Dendritic cell treated with granulocyte-macrophage colony-stimulating factor and Interleukin-4, amounts not matched to agents 40 ng/mL and 50 ng/mL, for 4 days (primary cell): ENCODE measurements at regions not wholly inside any gene's neighbourhood (a gene's known extent, or its start where the extent isn't known, plus 50 kb on each side); places are given as distances from the start of the nearest gene placed in this dataset.
"Not testable (repeated sequence)": the region's sequence is repeated elsewhere in the genome, so short reads cannot be mapped to it uniquely, and the experiment has no call there.

ENCODE experiments used
- H3K27ac Mint-ChIP-seq: one replicate; pipeline ENCODE4 v1.8.0; 2022; ENCODE audit warnings: mild to moderate bottlenecking, mixed read lengths
- H3K27me3 Mint-ChIP-seq: one replicate; pipeline ENCODE4 v1.8.0; 2022; ENCODE audit warnings: mild to moderate bottlenecking, mixed read lengths
- H3K36me3 Mint-ChIP-seq: one replicate; pipeline ENCODE4 v1.8.0; 2022; ENCODE audit warnings: low read depth, mixed read lengths
- H3K4me1 Mint-ChIP-seq: one replicate; pipeline ENCODE4 v1.8.0; 2022; ENCODE audit warnings: low read depth, mixed read lengths
- H3K4me3 Mint-ChIP-seq: one replicate; pipeline ENCODE4 v1.8.0; 2022; ENCODE audit warnings: mild to moderate bottlenecking, moderate library complexity, mixed read lengths
- H3K9me3 Mint-ChIP-seq: one replicate; pipeline ENCODE4 v1.8.0; 2022; ENCODE audit warnings: mixed read lengths
- intact Hi-C: fragments of 100-400 bp; cut with micrococcal nuclease; formaldehyde crosslinking; loops from one replicate; pipeline ENCODE4 v1.15.0; 2022

DNA sequence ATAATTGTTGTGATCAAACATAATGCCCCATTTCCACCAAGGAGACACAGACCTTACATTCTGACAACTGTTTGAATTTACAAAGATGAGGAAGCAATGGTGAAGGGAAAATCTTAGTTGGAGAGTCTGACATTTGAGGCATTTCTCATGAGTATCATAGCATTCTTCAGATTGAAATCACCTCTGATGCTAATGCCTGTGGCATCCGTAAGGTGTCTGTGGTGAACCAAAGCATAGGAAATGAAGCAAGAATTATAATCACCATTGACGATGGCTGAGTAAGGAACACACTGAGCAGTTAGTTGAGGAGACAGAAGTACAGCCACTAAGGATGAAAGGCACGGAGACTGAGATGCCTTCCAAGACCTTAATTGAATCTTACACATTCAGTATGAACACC is 575.7 kb downstream of the TRIML1 start:
- no peaks in the 10 kb centered on the region for H3K27me3 Mint-ChIP-seq
- peaks cover 9% of the 10 kb centered on the region for H3K9me3 Mint-ChIP-seq
- H3K4me3 Mint-ChIP-seq: no peak overlapping the region
- H3K27ac Mint-ChIP-seq: no peak overlapping the region
- H3K36me3 Mint-ChIP-seq: no peaks in the 10 kb centered on the region
- intact Hi-C loops: no loop called here
- no peaks in the 10 kb centered on the region for H3K4me1 Mint-ChIP-seq

DNA sequence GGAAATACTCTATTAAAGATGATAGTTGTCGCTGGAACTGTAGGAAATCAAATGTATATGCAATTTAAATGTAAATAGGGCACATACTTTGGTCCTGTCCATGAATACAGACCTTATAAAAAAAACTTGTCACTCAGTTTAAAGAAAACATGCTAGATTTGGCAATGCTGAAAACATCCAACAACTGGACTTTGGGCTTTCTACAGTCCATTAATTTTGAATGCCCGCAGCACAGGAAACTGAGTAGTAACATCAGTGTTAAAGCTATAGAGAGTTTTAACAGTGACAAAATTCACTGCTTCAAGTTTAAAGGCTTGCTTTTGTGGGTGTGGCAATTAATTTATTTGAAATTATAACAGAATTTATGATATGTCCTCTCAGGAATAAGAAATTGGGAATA is 578.4 kb downstream of the TRIML1 start:
- no peak overlapping the region for H3K4me3 Mint-ChIP-seq
- no peaks in the 10 kb centered on the region for H3K4me1 Mint-ChIP-seq
- intact Hi-C loops: no loop called here
- H3K9me3 Mint-ChIP-seq: peaks cover 30% of the 10 kb centered on the region
- H3K27ac Mint-ChIP-seq: no peak overlapping the region
- no peaks in the 10 kb centered on the region for H3K36me3 Mint-ChIP-seq
- H3K27me3 Mint-ChIP-seq: no peaks in the 10 kb centered on the region

DNA sequence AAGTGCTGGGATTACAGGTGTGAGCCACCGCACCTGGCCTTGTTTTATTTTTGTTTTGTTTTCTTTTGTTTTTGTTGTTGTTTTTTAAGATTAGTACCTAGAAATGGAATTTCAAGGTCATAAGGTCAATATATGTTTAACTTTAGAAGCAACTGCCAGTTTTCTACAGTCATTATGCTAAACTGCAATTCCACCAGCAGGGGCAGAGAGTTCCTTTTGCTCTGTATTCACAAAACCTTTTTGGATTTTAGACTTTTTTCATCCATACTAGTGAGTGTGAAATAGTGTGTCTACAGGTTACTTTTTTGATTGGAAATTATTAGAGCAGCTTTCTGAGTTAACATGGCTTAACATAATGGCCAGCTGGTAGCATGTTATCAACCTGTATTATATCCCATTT is 580.6 kb downstream of the TRIML1 start:
- H3K27me3 Mint-ChIP-seq: no peaks in the 10 kb centered on the region
- no peaks in the 10 kb centered on the region for H3K4me1 Mint-ChIP-seq
- intact Hi-C loops: no loop called here
- H3K4me3 Mint-ChIP-seq: no peak overlapping the region
- H3K27ac Mint-ChIP-seq: no peak overlapping the region
- H3K36me3 Mint-ChIP-seq: no peaks in the 10 kb centered on the region
- peaks cover 30% of the 10 kb centered on the region for H3K9me3 Mint-ChIP-seq

DNA sequence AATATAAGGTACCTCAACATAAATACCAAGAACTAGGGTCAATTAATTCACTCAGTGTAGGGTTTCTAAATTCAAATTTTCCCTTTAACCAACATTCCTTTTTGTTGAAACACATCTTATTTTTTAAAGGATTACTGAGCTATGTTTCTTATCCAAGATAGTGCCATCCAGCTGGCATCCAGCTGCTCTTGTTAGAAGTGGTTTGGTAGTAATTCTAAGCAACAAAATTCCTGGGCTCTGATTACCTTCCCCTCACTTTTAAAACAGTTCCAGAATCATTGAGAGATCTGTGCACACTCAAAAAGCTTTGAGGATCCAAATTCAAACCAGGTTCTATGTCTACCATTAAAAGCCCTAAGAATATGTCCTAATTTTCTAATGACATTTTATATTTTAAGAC is 583.7 kb downstream of the TRIML1 start:
- Mint-ChIP-seq H3K27me3 (no peaks in the 10 kb centered on the region), H3K4me3 (no peak overlapping the region), H3K4me1 (no peaks in the 10 kb centered on the region), H3K27ac (no peak overlapping the region), H3K9me3 (peaks cover 30% of the 10 kb centered on the region), H3K36me3 (no peaks in the 10 kb centered on the region)
- intact Hi-C loops: no loop called here

DNA sequence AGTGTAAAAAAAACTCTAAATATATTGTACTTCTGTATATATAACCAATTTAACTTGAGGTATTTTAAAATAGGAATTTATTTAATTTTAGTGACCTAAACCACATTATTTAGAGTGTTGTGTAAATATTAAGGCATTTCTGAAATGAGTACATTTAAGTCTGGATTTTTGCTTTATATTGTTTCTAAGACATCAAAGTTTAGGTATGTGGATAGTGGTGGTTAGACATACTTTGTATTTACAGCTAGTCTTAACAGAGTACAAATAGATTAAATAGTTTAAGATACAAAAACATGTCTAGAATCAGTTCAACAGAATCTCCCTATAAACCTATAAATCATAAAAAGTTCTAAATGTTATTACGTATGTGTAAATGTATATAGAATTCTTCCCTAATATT is 588.5 kb downstream of the TRIML1 start:
- H3K27ac Mint-ChIP-seq: no peak overlapping the region
- H3K27me3 Mint-ChIP-seq: no peaks in the 10 kb centered on the region
- H3K36me3 Mint-ChIP-seq: no peaks in the 10 kb centered on the region
- no peak overlapping the region for H3K4me3 Mint-ChIP-seq
- no peaks in the 10 kb centered on the region for H3K4me1 Mint-ChIP-seq
- intact Hi-C loops: no loop called here
- peaks cover 36% of the 10 kb centered on the region for H3K9me3 Mint-ChIP-seq

DNA sequence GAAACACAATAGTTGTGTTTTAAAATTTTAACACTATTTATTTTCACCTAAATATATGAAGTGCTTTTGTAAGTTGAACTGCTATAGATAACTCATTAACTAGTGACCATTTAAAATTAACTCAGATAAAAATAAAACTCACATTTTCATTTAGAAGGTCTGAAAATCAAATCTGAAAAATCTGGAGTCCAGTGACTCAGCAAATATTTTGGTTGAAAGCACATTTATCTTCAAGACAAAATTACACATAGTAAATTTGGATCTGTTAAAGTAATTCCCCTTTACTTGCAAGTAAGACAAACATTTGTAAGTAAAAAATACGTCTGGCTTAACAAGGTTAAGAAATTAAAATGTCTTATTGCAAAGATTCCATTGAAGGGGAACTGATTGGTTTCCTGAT is 589.1 kb downstream of the TRIML1 start:
- Mint-ChIP-seq H3K9me3 (peaks cover 41% of the 10 kb centered on the region), H3K27me3 (no peaks in the 10 kb centered on the region), H3K36me3 (no peaks in the 10 kb centered on the region), H3K27ac (no peak overlapping the region), H3K4me1 (no peaks in the 10 kb centered on the region), H3K4me3 (no peak overlapping the region)
- intact Hi-C loops: no loop called here

DNA sequence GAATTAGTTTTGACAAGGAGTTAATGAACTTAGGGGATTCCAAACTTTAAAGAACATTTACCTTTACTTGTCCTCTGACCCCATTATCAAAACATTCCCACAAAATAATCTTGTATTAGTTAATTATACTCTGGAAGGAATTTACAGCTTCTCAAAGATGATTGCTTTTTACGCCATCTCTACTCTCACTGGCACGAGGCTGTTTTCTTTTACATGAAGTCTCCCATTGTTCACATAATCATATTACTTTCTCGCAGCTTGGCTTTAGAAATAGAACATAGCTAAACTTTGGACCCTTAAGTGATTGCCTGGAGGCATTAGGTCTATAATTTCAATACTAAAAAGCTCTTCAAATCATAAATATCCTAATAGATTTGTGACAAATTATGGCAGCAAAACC is 592.9 kb downstream of the TRIML1 start:
- intact Hi-C loops: no loop called here
- H3K36me3 Mint-ChIP-seq: no peaks in the 10 kb centered on the region

DNA sequence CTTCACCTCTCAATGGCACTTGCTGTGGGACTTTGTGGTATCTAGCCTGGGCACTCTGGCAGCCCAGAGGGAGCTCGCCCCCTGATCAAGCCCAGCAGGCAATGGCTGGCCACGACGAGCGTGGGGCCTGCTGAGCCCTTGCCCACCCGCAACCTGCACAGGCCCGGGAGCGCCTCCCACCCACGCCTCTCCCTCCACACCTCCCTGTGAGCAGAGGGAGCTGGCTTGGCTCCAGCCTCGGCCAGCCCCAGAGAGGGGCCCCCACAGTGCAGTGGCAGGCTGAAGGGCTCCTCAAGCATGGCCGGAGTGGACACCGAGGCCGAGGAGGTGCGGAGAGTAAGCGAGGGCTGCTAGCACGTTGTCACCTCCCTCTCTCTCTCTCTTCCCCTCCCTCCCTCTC is 595.8 kb downstream of the TRIML1 start:
- Mint-ChIP-seq H3K4me3 (no peak overlapping the region), H3K9me3 (peaks cover 45% of the 10 kb centered on the region), H3K27me3 (no peaks in the 10 kb centered on the region), H3K27ac (no peak overlapping the region), H3K36me3 (no peaks in the 10 kb centered on the region), H3K4me1 (no peaks in the 10 kb centered on the region)
- intact Hi-C loops: no loop called here

More for the DNA sequence above, 592.9 kb downstream of the TRIML1 start:
- peaks cover 53% of the 10 kb centered on the region for H3K9me3 Mint-ChIP-seq
- H3K27me3 Mint-ChIP-seq: no peaks in the 10 kb centered on the region
- no peak overlapping the region for H3K27ac Mint-ChIP-seq
- H3K4me1 Mint-ChIP-seq: no peaks in the 10 kb centered on the region
- no peak overlapping the region for H3K4me3 Mint-ChIP-seq

DNA sequence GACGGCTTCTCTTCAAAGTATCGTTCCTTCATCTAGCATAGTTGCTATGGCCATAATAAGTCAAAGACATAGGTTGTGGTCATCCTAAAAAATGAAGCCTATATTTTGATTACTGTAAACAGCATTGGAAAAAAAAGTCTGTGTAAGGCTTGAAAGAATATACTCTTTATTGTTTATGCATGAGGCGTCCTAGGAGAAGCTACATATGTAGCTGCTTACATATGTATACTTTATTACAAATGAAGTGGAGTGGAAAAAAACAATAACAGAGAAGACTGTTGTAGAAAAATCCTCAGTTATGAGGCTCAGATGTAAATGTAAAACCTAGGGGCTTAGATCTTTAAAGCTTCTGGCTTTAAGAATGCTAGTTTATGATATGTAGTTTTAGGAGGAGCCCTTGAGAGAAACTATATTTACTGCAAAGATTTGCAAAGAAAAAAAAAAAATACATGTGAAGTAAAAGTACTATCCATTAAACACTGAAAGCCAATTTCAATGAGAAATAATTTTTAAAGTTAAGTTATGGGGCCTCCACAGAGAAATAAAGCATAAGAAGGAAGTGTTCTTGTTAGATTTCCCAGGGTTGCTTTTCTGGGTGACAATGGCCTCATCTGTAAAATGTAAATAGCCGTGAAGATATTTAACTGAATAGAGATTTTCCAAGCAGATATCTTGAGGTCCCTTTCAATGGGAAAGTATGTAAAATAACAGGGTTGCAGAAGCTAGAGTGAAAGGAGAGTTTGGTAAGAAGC is 598.2 kb downstream of the TRIML1 start:
- Mint-ChIP-seq H3K27ac (no peak overlapping the region), H3K4me1 (no peaks in the 10 kb centered on the region), H3K9me3 (peaks cover 26% of the 10 kb centered on the region), H3K36me3 (no peaks in the 10 kb centered on the region), H3K4me3 (no peak overlapping the region), H3K27me3 (no peaks in the 10 kb centered on the region)
- intact Hi-C loops: no loop called here

DNA sequence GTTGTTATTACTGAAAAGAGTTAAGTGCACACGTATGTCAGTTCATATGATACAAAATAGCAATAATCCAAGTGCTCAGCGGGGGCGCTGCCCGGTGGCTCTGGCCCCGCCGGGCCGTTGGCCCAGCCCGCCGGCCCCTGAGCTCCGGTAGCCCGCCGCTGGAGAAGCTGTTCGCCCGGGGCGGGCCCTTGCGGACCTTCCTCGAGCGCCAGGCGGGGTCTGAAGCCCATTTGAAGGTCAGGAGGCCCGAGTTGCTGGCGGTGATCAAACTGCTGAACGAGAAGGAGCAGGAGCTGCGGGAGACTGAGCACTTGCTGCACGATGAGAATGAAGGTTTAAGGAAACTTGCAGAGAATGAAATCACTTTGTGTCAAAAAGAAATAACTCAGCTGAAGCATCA is 599.0 kb downstream of the TRIML1 start:
- intact Hi-C loops, H3K4me3 Mint-ChIP-seq, H3K27me3 Mint-ChIP-seq, H3K27ac Mint-ChIP-seq, H3K4me1 Mint-ChIP-seq, H3K36me3 Mint-ChIP-seq: not testable (repeated sequence)
- peaks cover 21% of the 10 kb centered on the region for H3K9me3 Mint-ChIP-seq

DNA sequence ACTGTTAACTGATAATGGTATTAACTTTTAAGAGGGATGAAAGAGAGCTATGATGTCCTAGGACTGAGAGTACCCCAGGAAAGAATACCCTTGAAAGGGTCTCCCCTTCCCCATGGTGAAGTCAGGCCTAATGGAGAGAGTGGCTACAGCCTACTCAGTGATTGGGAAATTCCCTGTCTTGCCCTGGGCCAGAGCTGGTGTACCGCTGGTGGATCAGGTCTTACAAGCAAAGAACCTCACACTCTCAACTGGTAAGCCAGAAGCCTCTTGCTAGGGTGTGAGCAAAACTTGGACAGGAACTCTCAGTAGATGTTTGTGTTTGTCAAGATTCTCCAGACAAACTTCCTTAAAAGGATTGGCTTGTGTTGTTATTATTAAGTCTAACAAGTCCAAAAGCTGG is 600.9 kb downstream of the TRIML1 start:
- peaks cover 15% of the 10 kb centered on the region for H3K9me3 Mint-ChIP-seq

DNA sequence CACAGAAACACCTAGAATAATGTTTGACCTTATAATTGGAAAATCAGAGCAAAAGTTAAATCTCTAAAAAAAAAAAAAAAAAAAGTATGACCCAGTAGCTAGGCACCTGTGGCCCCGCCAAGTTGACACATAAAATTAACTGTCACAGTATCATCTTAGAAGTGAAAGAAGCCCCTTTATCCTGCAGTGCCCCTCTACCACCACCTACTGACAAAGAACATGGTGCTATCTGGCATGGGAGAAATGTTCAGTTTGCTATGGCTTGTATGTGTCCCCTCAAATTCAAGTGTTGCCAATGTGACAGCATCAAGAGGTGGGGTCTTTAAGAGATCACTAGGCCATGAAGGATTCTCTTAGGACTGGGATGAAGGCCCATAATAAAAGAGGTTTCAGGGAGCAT is 601.5 kb downstream of the TRIML1 start:
- H3K27me3 Mint-ChIP-seq, H3K27ac Mint-ChIP-seq, H3K4me1 Mint-ChIP-seq, H3K36me3 Mint-ChIP-seq, intact Hi-C loops, H3K4me3 Mint-ChIP-seq, H3K9me3 Mint-ChIP-seq: not testable (repeated sequence)

More for the DNA sequence above, 600.9 kb downstream of the TRIML1 start:
- H3K27ac Mint-ChIP-seq, H3K4me3 Mint-ChIP-seq, intact Hi-C loops, H3K36me3 Mint-ChIP-seq, H3K4me1 Mint-ChIP-seq, H3K27me3 Mint-ChIP-seq: not testable (repeated sequence)

DNA sequence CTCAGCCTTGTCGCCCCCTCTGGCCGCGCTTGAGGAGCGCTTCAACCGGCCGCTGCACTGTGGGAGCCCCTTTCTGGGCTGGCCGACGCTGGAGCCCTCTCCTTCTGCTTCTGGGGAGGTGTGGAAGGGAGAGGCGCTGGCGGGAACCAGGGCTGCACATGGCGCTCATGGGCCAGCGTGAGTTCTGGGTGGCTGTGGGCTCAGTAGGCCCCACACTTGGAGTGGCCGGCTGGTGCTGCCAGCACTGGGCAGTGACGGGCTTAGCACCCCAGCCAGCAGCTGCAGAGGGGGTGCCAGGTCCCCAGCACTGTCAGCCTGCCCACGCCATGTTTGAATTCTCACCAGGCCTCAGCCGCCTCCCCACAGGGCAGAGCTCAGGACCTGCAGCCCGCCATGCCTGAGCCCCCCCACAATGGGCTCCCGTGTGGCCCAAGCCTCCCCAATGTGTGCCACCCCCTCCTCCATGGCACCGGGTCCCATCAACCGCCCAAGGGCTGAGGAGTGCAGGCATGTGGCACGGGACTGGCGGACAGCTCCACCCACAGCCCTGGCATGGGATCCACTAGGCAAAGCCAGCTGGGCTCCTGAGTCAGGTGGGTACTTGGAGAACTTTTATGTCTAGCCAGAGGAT is 615.2 kb downstream of the TRIML1 start:
- Mint-ChIP-seq H3K4me3 (no peak overlapping the region), H3K27ac (no peak overlapping the region), H3K9me3 (peaks cover 42% of the 10 kb centered on the region), H3K4me1 (no peaks in the 10 kb centered on the region), H3K27me3 (no peaks in the 10 kb centered on the region), H3K36me3 (no peaks in the 10 kb centered on the region)
- intact Hi-C loops: no loop called here

DNA sequence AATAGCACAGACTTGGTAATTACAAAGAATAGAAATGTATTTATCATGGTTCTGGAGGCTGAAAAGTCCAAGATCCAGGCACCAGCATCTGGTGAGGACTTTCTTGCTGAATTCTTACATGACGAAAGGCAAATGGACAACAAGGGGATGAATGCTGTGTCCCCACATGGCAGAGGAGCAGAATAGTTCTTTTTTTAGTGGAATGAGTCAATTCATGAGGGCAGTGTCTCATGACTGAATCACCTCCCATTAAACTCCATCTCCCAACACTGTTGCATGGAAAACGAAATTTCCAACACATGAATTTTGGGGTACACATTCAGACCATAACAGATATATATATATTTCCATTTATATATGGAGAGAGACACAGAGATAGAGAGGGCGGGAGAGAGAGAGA is 628.3 kb downstream of the TRIML1 start:
- Mint-ChIP-seq H3K27ac (no peak overlapping the region), H3K4me3 (no peak overlapping the region), H3K9me3 (peaks cover 18% of the 10 kb centered on the region), H3K27me3 (no peaks in the 10 kb centered on the region), H3K36me3 (no peaks in the 10 kb centered on the region), H3K4me1 (no peaks in the 10 kb centered on the region)
- intact Hi-C loops: no loop called here

DNA sequence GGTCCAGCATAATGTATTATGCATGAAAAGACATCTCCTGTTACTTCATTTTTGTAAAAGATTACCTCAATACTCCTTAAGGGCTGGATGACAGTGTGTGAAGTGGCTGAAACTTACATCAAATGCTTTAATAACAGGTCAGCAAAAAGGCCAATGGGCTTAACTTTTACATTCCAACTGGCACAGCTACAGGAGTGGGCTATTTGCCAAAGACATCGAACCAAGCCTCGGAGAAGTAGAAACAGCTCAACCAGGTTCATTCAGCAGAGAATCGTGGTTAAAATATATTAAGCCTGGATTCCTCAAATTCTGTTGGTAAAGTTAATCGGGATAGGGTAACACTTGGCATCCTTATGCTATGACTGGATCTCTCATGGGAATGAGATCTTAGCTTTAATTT is 639.7 kb downstream of the TRIML1 start:
- Mint-ChIP-seq H3K27me3 (no peaks in the 10 kb centered on the region), H3K9me3 (peaks cover 10% of the 10 kb centered on the region)

More for the DNA sequence above, 639.7 kb downstream of the TRIML1 start:
- Mint-ChIP-seq H3K4me3 (no peak overlapping the region), H3K4me1 (no peaks in the 10 kb centered on the region), H3K36me3 (no peaks in the 10 kb centered on the region), H3K27ac (no peak overlapping the region)
- intact Hi-C loops: no loop called here
